SK-N-SH (cell line): ENCODE measurements at regions not wholly inside any gene's neighbourhood (a gene's known extent, or its start where the extent isn't known, plus 50 kb on each side); places are given as distances from the start of the nearest gene placed in this dataset.
A peak's percentile ranks its signal among the peaks of the same experiment; 100 is the strongest.

Experiments
- CTCF ChIA-PET: fragments of 300-600, 350-600 bp; formaldehyde crosslinking; extraction: SDS; loops from one replicate; lab custom pipeline; 2021; lab: Yijun Ruan, JAX
- POLR2A ChIA-PET: fragments of 350-600 bp; sonication (Branson Sonifier 250); formaldehyde crosslinking; extraction: SDS; loops from one replicate; lab custom pipeline; 2020; ENCODE audit warnings: antibody characterized with exemption, inconsistent platforms; lab: Yijun Ruan, JAX
- DNase-seq: peaks from one replicate; pipeline ENCODE4 v3.0.0; 2012
- H2AFZ ChIP-seq: fragments of 200-600 bp; sonication (generic); 2 replicates; pipeline ENCODE4 v1.8.1; 2016; ENCODE audit warnings: antibody characterized with exemption, mild to moderate bottlenecking, low read depth
- H3F3A ChIP-seq: fragments of 200-600 bp; sonication (generic); replicated peaks from 2 replicates; pipeline ENCODE3; 2016; ENCODE audit warnings: antibody characterized with exemption, mild to moderate bottlenecking; ENCODE audit not compliant: insufficient read depth
- H3K27ac ChIP-seq, 2 experiments: fragments of 200-500 bp in 1 of 2; fragments of 200-600 bp in 1 of 2; sonication (Bioruptor generic) in 1 of 2; sonication (generic), shearing (Covaris generic) in 1 of 2; 2 replicates each; pipeline versions ENCODE4 v1.5.1 to v1.6.1; 2014 to 2016; ENCODE audit warnings: low read depth in 2 of 2, inconsistent platforms in 1 of 2, low read length in 1 of 2, mild to moderate bottlenecking in 1 of 2, mixed read lengths in 1 of 2
- H3K27me3 ChIP-seq: fragments of 200-600 bp; sonication (generic), shearing (Covaris generic); 2 replicates; pipeline ENCODE4 v1.6.1; 2016; ENCODE audit warnings: mixed run types; ENCODE audit not compliant: insufficient read depth
- H3K36me3 ChIP-seq, 2 experiments: fragments of 200-500 bp in 1 of 2; fragments of 200-600 bp in 1 of 2; sonication (Bioruptor generic) in 1 of 2; sonication (generic) in 1 of 2; replicated peaks in 1 of 2; 2 replicates each; pipeline versions ENCODE3 to v1.5.1; 2014 to 2016; ENCODE audit warnings: low read length in 1 of 2, mild to moderate bottlenecking in 1 of 2; ENCODE audit not compliant: insufficient read depth in 2 of 2, control insufficient read depth in 1 of 2
- H3K4me1 ChIP-seq, 2 experiments: fragments of 200-500 bp in 1 of 2; fragments of 200-600 bp in 1 of 2; sonication (Bioruptor generic) in 1 of 2; sonication (generic), shearing (Covaris generic) in 1 of 2; 2 replicates each; pipeline versions ENCODE4 v1.5.1 to v1.6.1; 2014 to 2016; ENCODE audit warnings: low read depth in 1 of 2, low read length in 1 of 2, mixed run types in 1 of 2; ENCODE audit not compliant: insufficient read depth in 2 of 2, control insufficient read depth in 1 of 2
- H3K4me2 ChIP-seq: fragments of 200-600 bp; sonication (generic), shearing (Covaris generic); 2 replicates; pipeline ENCODE4 v1.6.1; 2017; ENCODE audit warnings: mixed run types
- H3K4me3 ChIP-seq, 2 experiments: fragments of 200-500 bp in 1 of 2; fragments of 200-600 bp in 1 of 2; sonication (Bioruptor generic) in 1 of 2; sonication (generic), shearing (Covaris generic) in 1 of 2; 2 replicates each; pipeline versions ENCODE4 v1.5.1 to v1.8.1; 2014 to 2016; ENCODE audit warnings: low read depth in 2 of 2, inconsistent platforms in 1 of 2, low read length in 1 of 2, mild to moderate bottlenecking in 1 of 2, mixed read lengths in 1 of 2, moderate library complexity in 1 of 2
- H3K79me2 ChIP-seq: fragments of 200-600 bp; sonication (generic); 2 replicates; pipeline ENCODE4 v1.8.1; 2017; ENCODE audit warnings: mild to moderate bottlenecking; ENCODE audit not compliant: insufficient read depth
- H3K9ac ChIP-seq: fragments of 200-600 bp; sonication (generic); 2 replicates; pipeline ENCODE4 v1.6.1; 2017; ENCODE audit warnings: mixed run types
- H3K9me2 ChIP-seq: fragments of 200-600 bp; sonication (generic); 2 replicates; pipeline ENCODE4 v1.6.1; 2017; ENCODE audit warnings: mixed run types
- H3K9me3 ChIP-seq: fragments of 200-600 bp; sonication (generic); 2 replicates; pipeline ENCODE4 v1.6.1; 2017; ENCODE audit warnings: mixed run types, mild to moderate bottlenecking, moderate library complexity
- H4K20me1 ChIP-seq: fragments of 200-600 bp; sonication (generic); 2 replicates; pipeline ENCODE4 v1.6.1; 2017; ENCODE audit warnings: mild to moderate bottlenecking, mixed run types; ENCODE audit not compliant: insufficient read depth
- CHD2 ChIP-seq: fragments of 150-350 bp; IDR thresholded peaks from 2 replicates; pipeline ENCODE4 v1.6.1; 2018; ENCODE audit warnings: low read length; ENCODE audit not compliant: partially characterized antibody
- ELF1 ChIP-seq: IDR thresholded peaks from 2 replicates; pipeline ENCODE4 v1.4.0; 2012
- EZH2phosphoT487 ChIP-seq: fragments of 200-600 bp; sonication (generic); IDR thresholded peaks from 2 replicates; pipeline ENCODE4 v1.6.1; 2017; ENCODE audit warnings: low read depth, mixed run types, mild to moderate bottlenecking, antibody characterized with exemption, moderate library complexity, borderline replicate concordance
- FOXM1 ChIP-seq: IDR thresholded peaks from 2 replicates; pipeline ENCODE4 v1.4.0; 2012; ENCODE audit warnings: low read depth, mild to moderate bottlenecking
- IRF3 ChIP-seq: fragments of 150-350 bp; IDR thresholded peaks from 2 replicates; pipeline ENCODE4 v1.6.1; 2016; ENCODE audit warnings: mild to moderate bottlenecking, low read depth, low read length
- MAX ChIP-seq: IDR thresholded peaks from 2 replicates; pipeline ENCODE4 v1.4.0; 2012; ENCODE audit warnings: low read depth
- MEF2A ChIP-seq: IDR thresholded peaks from 2 replicates; pipeline ENCODE4 v1.4.0; 2012; ENCODE audit warnings: low read depth, borderline replicate concordance
- MXI1 ChIP-seq: IDR thresholded peaks from 2 replicates; pipeline ENCODE4 v1.6.1; 2012; ENCODE audit warnings: mild to moderate bottlenecking, low read depth, low read length, improper control_type of control experiment
- NFIC ChIP-seq: IDR thresholded peaks from 2 replicates; pipeline ENCODE4 v1.4.0; 2012; ENCODE audit warnings: borderline replicate concordance
- NRF1 ChIP-seq: IDR thresholded peaks from 2 replicates; pipeline ENCODE4 v1.6.1; 2012; ENCODE audit warnings: low read depth, mild to moderate bottlenecking, low read length
- PBX3 ChIP-seq: IDR thresholded peaks from 2 replicates; pipeline ENCODE4; 2012
- POLR2AphosphoS5 ChIP-seq: IDR thresholded peaks from 2 replicates; pipeline ENCODE4 v1.6.1; 2012; ENCODE audit warnings: low read depth, low read length
- RAD21 ChIP-seq: IDR thresholded peaks from 2 replicates; pipeline ENCODE4 v1.6.1; 2012; ENCODE audit warnings: mild to moderate bottlenecking, low read length
- RFX5 ChIP-seq: IDR thresholded peaks from 2 replicates; pipeline ENCODE4 v1.6.1; 2012; ENCODE audit warnings: mild to moderate bottlenecking, improper control_type of control experiment, low read length
- TCF12 ChIP-seq: IDR thresholded peaks from 2 replicates; pipeline ENCODE4 v1.4.0; 2012
- ZBTB33 ChIP-seq: IDR thresholded peaks from 2 replicates; pipeline ENCODE4 v1.4.0; 2012; ENCODE audit warnings: low read depth, borderline replicate concordance
- WGBS: methylation state at CpG from one replicate; pipeline ENCODE4 v1.1.6; 2017; ENCODE audit warnings: low lambda C conversion rate; 5-methylcytosine and 5-hydroxymethylcytosine counted together

- Histone ChIP-seq H4K20me1 (no peaks in the 10 kb centered on the region), H3K79me2 (no peaks in the 10 kb centered on the region), H2AFZ (no peak overlapping the region), H3K9me3 (no peaks in the 10 kb centered on the region), H3K9me2 (no peaks in the 10 kb centered on the region), H3K4me2 (no peak overlapping the region), H3K27ac (no peak overlapping the region; a peak in 1 of 4 replicates), H3F3A (peaks cover 26% of the 10 kb centered on the region), H3K9ac (no peak overlapping the region), H3K4me1 (peaks cover 0 to 10% of the 10 kb centered on the region in 2 experiments; a peak in 2 of 4 replicates), H3K36me3 (no peaks in the 10 kb centered on the region), H3K4me3 (no peak overlapping the region), H3K27me3 (no peaks in the 10 kb centered on the region)
- WGBS, result 76% methylated on average over 4 of the region's 4 CpGs
- CTCF ChIA-PET, result interaction anchor here (1.3 kb wide), 1 partner anchor 46 kb away, joined by 3 read pairs; no protein-coding TSS in a partner anchor
- TF ChIP-seq POLR2AphosphoS5, result no peak
- POLR2A ChIA-PET, result no interaction called here
- no peak for DNase-seq
Observed at GRCh38 chr4:156636381-156636780, 335.2 kb downstream of the PDGFC start.

GRCh38 chr4:156635051-156635450 is 336.5 kb downstream of the PDGFC start:
- no peak for DNase-seq
- H3K4me1 ChIP-seq, result peaks cover 0 to 10% of the 10 kb centered on the region in 2 experiments; a peak in 2 of 4 replicates
- CTCF ChIA-PET, result no interaction called here
- no peaks in the 10 kb centered on the region for H4K20me1 ChIP-seq
- no peaks in the 10 kb centered on the region for H3K9me2 ChIP-seq
- POLR2A ChIA-PET, result no interaction called here
- peak overlapping the region; percentile 17; the same call in 1 of the 2 replicates for H2AFZ ChIP-seq
- no peak overlapping the region for H3K4me2 ChIP-seq
- no peaks in the 10 kb centered on the region for H3K36me3 ChIP-seq
- H3F3A ChIP-seq, result peaks cover 18% of the 10 kb centered on the region
- 85% methylated on average over 1 of the region's 1 CpG for WGBS
- H3K79me2 ChIP-seq, result no peaks in the 10 kb centered on the region
- H3K27me3 ChIP-seq, result no peaks in the 10 kb centered on the region
- H3K9ac ChIP-seq, result no peak overlapping the region
- no peak overlapping the region for H3K4me3 ChIP-seq
- no peaks in the 10 kb centered on the region for H3K9me3 ChIP-seq
- H3K27ac ChIP-seq, result no peak overlapping the region
- TF ChIP-seq MAX, result no peak
- no peak for TF ChIP-seq IRF3
- no peak for TF ChIP-seq RFX5
- no peak for TF ChIP-seq RAD21
- TF ChIP-seq PBX3, result no peak
- no peak for TF ChIP-seq CHD2

- H3K4me2 ChIP-seq, result no peak overlapping the region; the same call in 1 of the 2 replicates
- H3K9me2 ChIP-seq, result no peaks in the 10 kb centered on the region
- peak overlapping the region in 1 of 2 experiments; percentile 19; a peak in 1 of 4 replicates for H3K27ac ChIP-seq
- H3K79me2 ChIP-seq, result no peaks in the 10 kb centered on the region
- peaks cover 0 to 10% of the 10 kb centered on the region in 2 experiments; a peak in 2 of 4 replicates for H3K4me1 ChIP-seq
- CTCF ChIA-PET, result no interaction called here
- no peaks in the 10 kb centered on the region for H3K36me3 ChIP-seq
- no peak for TF ChIP-seq MEF2A
- no peak for TF ChIP-seq NFIC
- no peak for TF ChIP-seq EZH2phosphoT487
- no peak for TF ChIP-seq CHD2
- TF ChIP-seq NRF1, result no peak
- TF ChIP-seq MXI1, result no peak
- no peak for TF ChIP-seq ELF1
- TF ChIP-seq PBX3, result no peak
- TF ChIP-seq TCF12, result no peak
- no peak for TF ChIP-seq FOXM1
- TF ChIP-seq ZBTB33, result no peak
- no peak for TF ChIP-seq MAX
- POLR2A ChIA-PET, result no interaction called here
- H3K4me3 ChIP-seq, result no peak overlapping the region
- H3K27me3 ChIP-seq, result no peaks in the 10 kb centered on the region
- H3F3A ChIP-seq, result peaks cover 18% of the 10 kb centered on the region
- H3K9ac ChIP-seq, result no peak overlapping the region
- peak overlapping the region; percentile 17; the same call in 1 of the 2 replicates for H2AFZ ChIP-seq
- H4K20me1 ChIP-seq, result no peaks in the 10 kb centered on the region
- no peaks in the 10 kb centered on the region for H3K9me3 ChIP-seq
- WGBS, result 63% methylated on average over 1 of the region's 1 CpG
- DNase-seq, result no peak
Observed at GRCh38 chr4:156634612-156635011, 337.0 kb downstream of the PDGFC start.
